ENCODE measurements at regions not wholly inside any gene's neighbourhood (a gene's known extent, or its start where the extent isn't known, plus 50 kb on each side); places are given as distances from the start of the nearest gene placed in this dataset.

DNA sequence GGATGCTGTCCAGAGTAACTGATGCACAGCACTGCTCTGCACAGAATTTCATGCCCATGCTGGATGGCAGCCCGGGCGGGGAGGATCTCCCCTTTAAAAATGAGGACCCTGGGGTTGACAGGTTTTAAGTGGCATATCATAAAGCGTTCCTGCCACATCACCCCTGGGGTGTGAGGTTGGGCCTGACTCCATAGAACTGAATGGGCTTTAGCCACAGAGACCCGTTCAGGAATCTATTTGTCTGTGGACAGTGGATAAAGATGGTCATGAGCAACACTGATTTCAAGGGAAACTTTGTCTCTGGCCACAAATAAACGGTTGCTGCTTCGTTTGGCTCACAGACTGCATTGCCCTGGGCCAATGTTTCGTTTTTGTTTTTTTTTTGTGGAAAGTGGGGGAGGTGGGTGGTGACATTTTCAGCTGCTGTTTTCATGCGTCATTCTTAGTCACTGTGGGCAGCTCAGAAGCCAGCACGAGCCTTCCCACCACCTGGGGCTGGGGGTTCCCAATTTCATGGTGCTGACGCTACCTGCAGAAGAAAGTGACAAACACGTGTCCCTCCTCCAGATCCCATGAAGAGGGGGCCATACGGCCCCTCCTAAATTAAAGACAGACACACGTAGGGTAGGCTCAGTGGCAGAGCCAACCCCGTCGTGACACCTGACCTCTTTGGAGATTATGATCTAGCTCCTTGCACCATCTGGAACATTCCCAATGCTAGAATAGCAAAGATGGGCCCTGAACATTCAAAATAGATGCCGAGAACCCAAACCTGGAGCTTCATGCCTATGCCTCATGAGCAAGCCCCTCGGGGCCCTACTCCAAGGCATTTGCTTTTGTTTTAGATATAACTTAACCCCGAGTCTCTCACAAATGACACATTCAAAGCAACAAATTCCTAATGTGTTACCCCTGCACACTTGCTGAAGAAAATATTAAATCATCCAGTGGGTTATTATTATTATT, 54.8 kb upstream of the PHF21B start:
- no peaks in the 10 kb centered on the region for H3K9me2 ChIP-seq
- no peak overlapping the region for H3K4me3 ChIP-seq (ENCODE audit: low read depth in 2 of 2, low read length in 1 of 2)
- no peak for DNase-seq
- H3K27ac ChIP-seq (ENCODE audit: low read depth in 2 of 2, low read length in 1 of 2), result no peak overlapping the region
- ChIA-PET CTCF (interaction anchor here (1.0 kb wide), 2 partner anchors 15 to 31 kb away, joined by 3 read pairs; no protein-coding TSS in a partner anchor), POLR2A (no interaction called here)
- no peaks in the 10 kb centered on the region for H4K20me1 ChIP-seq (ENCODE audit: insufficient read depth)
- H3F3A ChIP-seq (replicated peaks; ENCODE audit: insufficient read depth), result no peaks in the 10 kb centered on the region
- no peaks in the 10 kb centered on the region for H3K9me3 ChIP-seq
- no peaks in the 10 kb centered on the region for H3K36me3 ChIP-seq (replicated peaks in 1 of 2; ENCODE audit: control insufficient read depth in 1 of 2, insufficient read depth in 2 of 2, low read length in 1 of 2)
- no peak overlapping the region for H2AFZ ChIP-seq (ENCODE audit: low read depth)
- no peaks in the 10 kb centered on the region; a peak in 1 of 4 replicates for H3K4me1 ChIP-seq (ENCODE audit: control insufficient read depth in 1 of 2, insufficient read depth in 2 of 2, low read depth in 1 of 2, low read length in 1 of 2)
- no peak overlapping the region for H3K4me2 ChIP-seq
- no peaks in the 10 kb centered on the region for H3K79me2 ChIP-seq (ENCODE audit: insufficient read depth)
- no peaks in the 10 kb centered on the region; the same call in 1 of the 2 replicates for H3K27me3 ChIP-seq (ENCODE audit: insufficient read depth)
- 0 out of 2 replicates have a peak, but pooled peaks have one; percentile 4 for TF ChIP-seq FOSL2 (IDR thresholded peaks at IDR 0.05; ENCODE audit: borderline replicate concordance, low read depth)
- TF ChIP-seq, protein P1, sequence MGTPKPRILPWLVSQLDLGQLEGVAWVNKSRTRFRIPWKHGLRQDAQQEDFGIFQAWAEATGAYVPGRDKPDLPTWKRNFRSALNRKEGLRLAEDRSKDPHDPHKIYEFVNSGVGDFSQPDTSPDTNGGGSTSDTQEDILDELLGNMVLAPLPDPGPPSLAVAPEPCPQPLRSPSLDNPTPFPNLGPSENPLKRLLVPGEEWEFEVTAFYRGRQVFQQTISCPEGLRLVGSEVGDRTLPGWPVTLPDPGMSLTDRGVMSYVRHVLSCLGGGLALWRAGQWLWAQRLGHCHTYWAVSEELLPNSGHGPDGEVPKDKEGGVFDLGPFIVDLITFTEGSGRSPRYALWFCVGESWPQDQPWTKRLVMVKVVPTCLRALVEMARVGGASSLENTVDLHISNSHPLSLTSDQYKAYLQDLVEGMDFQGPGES (IDR thresholded peaks at IDR 0.05; ENCODE audit: low read depth, low read length), result no peak
- 42% methylated on average over 17 of the region's 18 CpGs for WGBS (ENCODE audit: low lambda C conversion rate)
- no peak overlapping the region for H3K9ac ChIP-seq

DNA sequence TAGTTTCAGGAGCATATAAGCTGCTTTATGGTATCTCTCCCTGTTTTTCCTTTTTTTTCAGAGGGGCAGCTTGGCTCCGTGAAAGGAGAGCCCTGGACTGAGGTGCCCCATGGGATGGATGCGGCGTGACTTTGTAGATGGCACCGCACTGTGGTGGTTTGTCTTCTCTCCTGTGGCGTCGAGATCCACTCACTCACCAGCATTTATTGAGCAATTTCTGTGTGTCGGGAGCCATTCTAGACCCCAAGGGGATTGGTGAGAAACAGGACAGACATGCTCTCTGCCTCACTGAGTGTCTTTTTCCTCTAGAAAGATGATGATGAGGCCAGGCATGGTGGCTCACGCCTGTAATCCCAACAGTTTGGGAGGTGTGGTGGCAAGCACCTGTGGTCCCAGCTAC, 55.9 kb upstream of the PHF21B start:
- Histone ChIP-seq H3K9ac (no peak overlapping the region), H3K9me2 (no peaks in the 10 kb centered on the region), H3K4me3 (ENCODE audit: low read depth in 2 of 2, low read length in 1 of 2) (no peak overlapping the region), H3K27ac (ENCODE audit: low read depth in 2 of 2, low read length in 1 of 2) (no peak overlapping the region), H3K4me1 (ENCODE audit: control insufficient read depth in 1 of 2, insufficient read depth in 2 of 2, low read depth in 1 of 2, low read length in 1 of 2) (no peaks in the 10 kb centered on the region; a peak in 1 of 4 replicates), H3K36me3 (replicated peaks in 1 of 2; ENCODE audit: control insufficient read depth in 1 of 2, insufficient read depth in 2 of 2, low read length in 1 of 2) (no peaks in the 10 kb centered on the region), H3K27me3 (ENCODE audit: insufficient read depth) (no peaks in the 10 kb centered on the region; the same call in 1 of the 2 replicates), H3K9me3 (no peaks in the 10 kb centered on the region), H2AFZ (ENCODE audit: low read depth) (no peak overlapping the region), H3K4me2 (no peak overlapping the region), H3K79me2 (ENCODE audit: insufficient read depth) (no peaks in the 10 kb centered on the region), H3F3A (replicated peaks; ENCODE audit: insufficient read depth) (no peaks in the 10 kb centered on the region), H4K20me1 (ENCODE audit: insufficient read depth) (no peaks in the 10 kb centered on the region)
- WGBS (ENCODE audit: low lambda C conversion rate), result 80% methylated on average over 8 of the region's 8 CpGs
- TF ChIP-seq TEAD4 (IDR thresholded peaks at IDR 0.05; ENCODE audit: borderline replicate concordance, insufficient read depth) (no peak), POLR2AphosphoS5 (IDR thresholded peaks at IDR 0.05; ENCODE audit: low read depth, low read length) (no peak), NFIC (IDR thresholded peaks at IDR 0.05; ENCODE audit: borderline replicate concordance) (no peak), SIN3A (IDR thresholded peaks at IDR 0.05; ENCODE audit: borderline replicate concordance, low read depth, low read length) (no peak), EP300 (IDR thresholded peaks at IDR 0.05; ENCODE audit: borderline replicate concordance in 1 of 2, low read depth in 1 of 2, low read length in 1 of 2) (no peak), RAD21 (IDR thresholded peaks at IDR 0.05; ENCODE audit: low read length) (no peak), YY1 (IDR thresholded peaks at IDR 0.05; ENCODE audit: low read depth) (no peak), EZH2phosphoT487 (IDR thresholded peaks at IDR 0.05; ENCODE audit: borderline replicate concordance, low read depth) (no peak)
- TF ChIP-seq, protein P2, sequence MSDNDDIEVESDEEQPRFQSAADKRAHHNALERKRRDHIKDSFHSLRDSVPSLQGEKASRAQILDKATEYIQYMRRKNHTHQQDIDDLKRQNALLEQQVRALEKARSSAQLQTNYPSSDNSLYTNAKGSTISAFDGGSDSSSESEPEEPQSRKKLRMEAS (IDR thresholded peaks at IDR 0.05; ENCODE audit: low read depth), result no peak
- TF ChIP-seq, protein P3, sequence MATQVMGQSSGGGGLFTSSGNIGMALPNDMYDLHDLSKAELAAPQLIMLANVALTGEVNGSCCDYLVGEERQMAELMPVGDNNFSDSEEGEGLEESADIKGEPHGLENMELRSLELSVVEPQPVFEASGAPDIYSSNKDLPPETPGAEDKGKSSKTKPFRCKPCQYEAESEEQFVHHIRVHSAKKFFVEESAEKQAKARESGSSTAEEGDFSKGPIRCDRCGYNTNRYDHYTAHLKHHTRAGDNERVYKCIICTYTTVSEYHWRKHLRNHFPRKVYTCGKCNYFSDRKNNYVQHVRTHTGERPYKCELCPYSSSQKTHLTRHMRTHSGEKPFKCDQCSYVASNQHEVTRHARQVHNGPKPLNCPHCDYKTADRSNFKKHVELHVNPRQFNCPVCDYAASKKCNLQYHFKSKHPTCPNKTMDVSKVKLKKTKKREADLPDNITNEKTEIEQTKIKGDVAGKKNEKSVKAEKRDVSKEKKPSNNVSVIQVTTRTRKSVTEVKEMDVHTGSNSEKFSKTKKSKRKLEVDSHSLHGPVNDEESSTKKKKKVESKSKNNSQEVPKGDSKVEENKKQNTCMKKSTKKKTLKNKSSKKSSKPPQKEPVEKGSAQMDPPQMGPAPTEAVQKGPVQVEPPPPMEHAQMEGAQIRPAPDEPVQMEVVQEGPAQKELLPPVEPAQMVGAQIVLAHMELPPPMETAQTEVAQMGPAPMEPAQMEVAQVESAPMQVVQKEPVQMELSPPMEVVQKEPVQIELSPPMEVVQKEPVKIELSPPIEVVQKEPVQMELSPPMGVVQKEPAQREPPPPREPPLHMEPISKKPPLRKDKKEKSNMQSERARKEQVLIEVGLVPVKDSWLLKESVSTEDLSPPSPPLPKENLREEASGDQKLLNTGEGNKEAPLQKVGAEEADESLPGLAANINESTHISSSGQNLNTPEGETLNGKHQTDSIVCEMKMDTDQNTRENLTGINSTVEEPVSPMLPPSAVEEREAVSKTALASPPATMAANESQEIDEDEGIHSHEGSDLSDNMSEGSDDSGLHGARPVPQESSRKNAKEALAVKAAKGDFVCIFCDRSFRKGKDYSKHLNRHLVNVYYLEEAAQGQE (IDR thresholded peaks at IDR 0.05; ENCODE audit: low read depth, low read length), result no peak
- TF ChIP-seq, protein P4, sequence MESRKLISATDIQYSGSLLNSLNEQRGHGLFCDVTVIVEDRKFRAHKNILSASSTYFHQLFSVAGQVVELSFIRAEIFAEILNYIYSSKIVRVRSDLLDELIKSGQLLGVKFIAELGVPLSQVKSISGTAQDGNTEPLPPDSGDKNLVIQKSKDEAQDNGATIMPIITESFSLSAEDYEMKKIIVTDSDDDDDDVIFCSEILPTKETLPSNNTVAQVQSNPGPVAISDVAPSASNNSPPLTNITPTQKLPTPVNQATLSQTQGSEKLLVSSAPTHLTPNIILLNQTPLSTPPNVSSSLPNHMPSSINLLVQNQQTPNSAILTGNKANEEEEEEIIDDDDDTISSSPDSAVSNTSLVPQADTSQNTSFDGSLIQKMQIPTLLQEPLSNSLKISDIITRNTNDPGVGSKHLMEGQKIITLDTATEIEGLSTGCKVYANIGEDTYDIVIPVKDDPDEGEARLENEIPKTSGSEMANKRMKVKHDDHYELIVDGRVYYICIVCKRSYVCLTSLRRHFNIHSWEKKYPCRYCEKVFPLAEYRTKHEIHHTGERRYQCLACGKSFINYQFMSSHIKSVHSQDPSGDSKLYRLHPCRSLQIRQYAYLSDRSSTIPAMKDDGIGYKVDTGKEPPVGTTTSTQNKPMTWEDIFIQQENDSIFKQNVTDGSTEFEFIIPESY (IDR thresholded peaks at IDR 0.05; ENCODE audit: borderline replicate concordance, low read depth), result no peak
- ChIA-PET POLR2A (no interaction called here), CTCF (interaction anchor here (1.6 kb wide), 1 partner anchor 31 kb away, joined by 5 read pairs; no protein-coding TSS in a partner anchor)
- DNase-seq, result no peak

All from SK-N-SH (cell line).